ENCODE measurements at regions not wholly inside any gene's neighbourhood (a gene's known extent, or its start where the extent isn't known, plus 50 kb on each side); places are given as distances from the start of the nearest gene placed in this dataset.
"Not testable (repeated sequence)": the region's sequence is repeated elsewhere in the genome, so short reads cannot be mapped to it uniquely, and the experiment has no call there.

GRCh38 chrX:136975684-136976470 is 57.9 kb downstream of the GPR101 start:
- DNase-seq = no peak
- in situ Hi-C loops (cut with HindIII; ENCODE audit: low pct_ligation_motif_present, low pct_unique_long_range_greater_than_20kb, low sequenced_read_pairs) = no loop called here

GRCh38 chrX:136967966-136968365 is 65.8 kb downstream of the GPR101 start:
- DNase-seq = no peak
- in situ Hi-C loops (cut with HindIII; ENCODE audit: low pct_ligation_motif_present, low pct_unique_long_range_greater_than_20kb, low sequenced_read_pairs) = no loop called here

- in situ Hi-C loops (cut with HindIII; ENCODE audit: low pct_ligation_motif_present, low pct_unique_long_range_greater_than_20kb, low sequenced_read_pairs) = no loop called here
- DNase-seq = no peak
Observed at GRCh38 chrX:136963973-136964372, 69.8 kb downstream of the GPR101 start.

DNA sequence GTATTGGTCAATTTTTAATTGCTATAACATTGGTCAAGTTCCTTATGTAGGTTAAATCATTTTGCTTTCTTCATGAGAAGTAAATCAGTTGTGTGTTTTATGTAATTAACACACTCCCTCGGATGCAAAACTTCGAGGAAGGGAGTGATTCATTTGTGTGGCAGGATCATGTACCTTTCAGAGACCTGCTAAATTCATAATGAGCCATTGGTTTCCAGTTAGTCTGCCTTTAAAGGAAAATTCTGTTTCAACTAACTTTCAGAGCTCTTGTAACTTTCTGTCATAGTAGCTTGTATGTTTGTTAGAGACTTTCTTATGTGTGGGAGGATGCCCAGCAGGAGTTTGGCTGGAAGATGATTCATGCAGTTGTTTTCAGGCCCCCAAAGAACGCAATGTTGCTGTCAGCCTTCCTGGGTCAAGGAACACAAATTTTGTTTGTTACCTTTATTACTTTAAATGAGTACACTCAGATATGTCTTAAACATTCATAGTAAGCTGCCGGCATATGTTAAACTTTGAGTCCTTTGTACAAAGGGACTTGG is 72.1 kb downstream of the GPR101 start:
- in situ Hi-C loops (cut with HindIII; ENCODE audit: low pct_ligation_motif_present, low pct_unique_long_range_greater_than_20kb, low sequenced_read_pairs) = no loop called here
- DNase-seq = no peak

DNA sequence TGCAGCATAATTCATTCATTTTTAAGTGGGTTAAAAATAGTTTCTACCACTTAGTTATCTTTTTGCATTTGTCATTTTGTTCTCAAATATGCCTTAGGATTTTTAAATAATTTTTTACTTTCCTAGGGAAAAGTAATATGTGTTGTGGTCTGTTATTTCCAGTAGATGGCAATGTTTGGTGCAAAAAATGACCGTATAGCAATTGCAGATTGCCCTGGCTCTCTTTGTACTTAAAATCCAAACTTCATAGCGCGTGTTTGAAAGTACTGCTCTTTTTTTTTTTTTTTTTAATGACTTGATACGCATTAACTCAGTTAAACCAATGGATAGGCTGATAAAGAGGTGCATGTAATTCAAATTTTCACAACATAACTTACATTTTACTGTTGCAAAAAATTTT is 74.4 kb upstream of the RBMX start:
- DNase-seq = peak; percentile 33
- in situ Hi-C loops (cut with HindIII; ENCODE audit: low pct_ligation_motif_present, low pct_unique_long_range_greater_than_20kb, low sequenced_read_pairs) = no loop called here

GRCh38 chrX:136953867-136954787 is 73.6 kb upstream of the RBMX start:
- in situ Hi-C loops (cut with HindIII; ENCODE audit: low pct_ligation_motif_present, low pct_unique_long_range_greater_than_20kb, low sequenced_read_pairs) = no loop called here

DNA sequence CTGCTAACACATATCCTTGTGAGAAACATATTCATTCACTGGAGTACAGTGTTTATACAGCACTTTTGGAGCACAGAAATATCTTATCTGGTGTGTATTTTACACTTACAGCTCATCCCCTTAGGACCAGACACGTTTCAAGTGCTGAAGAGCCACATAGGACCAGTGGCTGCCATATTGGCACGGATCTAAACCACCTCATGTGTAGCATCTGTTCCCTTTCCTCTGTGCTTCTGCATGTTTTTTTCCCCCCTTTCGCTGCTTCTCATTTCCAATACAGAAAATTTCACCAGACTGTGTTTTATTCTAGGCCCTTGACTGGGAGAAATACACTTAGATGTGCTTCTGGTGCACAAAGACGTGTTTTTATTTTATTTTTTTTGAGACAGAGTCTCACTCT is 69.7 kb upstream of the RBMX start:
- in situ Hi-C loops (cut with HindIII; ENCODE audit: low pct_ligation_motif_present, low pct_unique_long_range_greater_than_20kb, low sequenced_read_pairs) = no loop called here
- DNase-seq = no peak

More at GRCh38 chrX:136953867-136954787, 73.6 kb upstream of the RBMX start:
- DNase-seq = peak; percentile 66

- DNase-seq = no peak
- in situ Hi-C loops (cut with HindIII; ENCODE audit: low pct_ligation_motif_present, low pct_unique_long_range_greater_than_20kb, low sequenced_read_pairs) = no loop called here
Observed at GRCh38 chrX:136941396-136942337, 61.1 kb upstream of the RBMX start.

DNA sequence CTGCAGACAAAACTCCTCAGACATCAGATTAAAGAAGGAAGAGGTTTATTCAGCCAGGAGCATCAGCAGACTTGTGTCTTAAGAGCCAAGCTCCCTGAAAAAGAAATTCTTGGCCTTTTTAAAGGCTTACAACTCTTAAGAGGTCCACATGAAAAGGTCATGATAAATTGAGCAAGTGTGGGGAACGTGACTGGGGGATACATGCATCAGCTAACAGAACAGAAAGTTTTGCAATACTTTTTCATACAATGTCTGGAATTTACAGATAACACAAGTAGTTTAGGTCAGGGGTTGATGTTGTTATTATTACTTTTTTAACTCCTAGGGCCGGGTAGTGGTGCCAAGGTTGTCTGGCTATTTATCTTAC is 55.6 kb upstream of the RBMX start:
- in situ Hi-C loops (cut with HindIII; ENCODE audit: low pct_ligation_motif_present, low pct_unique_long_range_greater_than_20kb, low sequenced_read_pairs) = no loop called here
- no peak for DNase-seq

GRCh38 chrX:136935533-136936182 is 55.1 kb upstream of the RBMX start:
- in situ Hi-C loops (cut with HindIII; ENCODE audit: low pct_ligation_motif_present, low pct_unique_long_range_greater_than_20kb, low sequenced_read_pairs); DNase-seq: not testable (repeated sequence)

GRCh38 chrX:136934652-136935051 is 54.1 kb upstream of the RBMX start:
- DNase-seq; in situ Hi-C loops (cut with HindIII; ENCODE audit: low pct_ligation_motif_present, low pct_unique_long_range_greater_than_20kb, low sequenced_read_pairs): not testable (repeated sequence)

DNA sequence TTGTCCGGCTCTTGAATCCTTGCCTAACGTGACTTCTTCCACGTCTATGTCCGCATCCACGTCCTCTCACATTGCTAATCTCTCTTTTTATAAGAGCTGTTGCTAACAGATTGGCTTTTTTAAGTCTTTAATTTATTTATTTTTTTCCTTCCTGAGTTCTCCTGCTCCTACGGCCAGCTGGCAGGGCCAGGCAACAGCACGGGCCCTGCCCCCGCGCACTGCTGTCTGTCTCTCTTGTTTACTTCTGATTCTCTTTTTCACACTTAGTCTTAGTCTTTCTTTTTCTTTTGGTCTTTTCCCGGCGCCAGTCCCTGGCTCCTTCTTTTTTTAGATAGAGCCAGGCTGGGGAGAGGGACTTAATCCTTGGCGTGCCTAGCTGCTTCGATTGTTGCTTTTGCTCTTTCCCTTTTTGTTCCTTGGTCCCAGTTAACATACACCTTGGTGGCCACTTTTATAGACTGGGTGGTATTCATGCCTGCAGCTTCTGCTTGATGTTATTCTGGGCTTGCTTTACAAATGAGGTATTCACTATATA is 53.2 kb upstream of the RBMX start:
- in situ Hi-C loops (cut with HindIII; ENCODE audit: low pct_ligation_motif_present, low pct_unique_long_range_greater_than_20kb, low sequenced_read_pairs) = no loop called here
- DNase-seq = no peak

DNA sequence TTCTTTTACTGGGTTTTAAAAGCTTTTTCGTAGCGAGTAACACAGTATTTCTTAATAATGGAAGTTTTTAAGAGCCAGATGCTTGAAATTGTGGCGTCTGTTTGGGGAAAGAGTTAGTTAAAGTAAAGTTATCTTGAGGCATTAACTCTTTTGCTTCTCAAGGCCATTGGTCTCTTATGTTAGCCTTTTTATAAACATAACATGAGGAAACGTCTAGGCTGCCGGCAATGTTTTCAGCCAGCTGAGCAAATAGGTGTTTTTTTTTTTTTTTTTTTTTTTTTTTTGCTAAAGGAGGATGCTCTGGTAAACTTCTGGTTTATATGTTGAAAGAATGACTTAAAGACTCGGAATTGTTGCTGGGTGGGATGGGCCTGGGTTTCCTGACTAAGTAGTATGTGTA is 51.1 kb upstream of the RBMX start:
- no peak for DNase-seq
- in situ Hi-C loops (cut with HindIII; ENCODE audit: low pct_ligation_motif_present, low pct_unique_long_range_greater_than_20kb, low sequenced_read_pairs) = no loop called here
